Hepatocyte (in vitro differentiated cells): ENCODE measurements at regions not wholly inside any gene's neighbourhood (a gene's known extent, or its start where the extent isn't known, plus 50 kb on each side); places are given as distances from the start of the nearest gene placed in this dataset.

Experiments
- EZH2phosphoT487 ChIP-seq: fragments of 200-600 bp; sonication (generic); IDR thresholded peaks from one replicate; pipeline ENCODE4 v1.6.1; 2018; ENCODE audit warnings: antibody characterized with exemption, mild to moderate bottlenecking, low read depth, moderate library complexity; ENCODE audit not compliant: unreplicated experiment, severe bottlenecking
- TF ChIP-seq, protein P1 (sequence below): fragments of 200-600 bp; sonication (generic); IDR thresholded peaks from 2 replicates; pipeline ENCODE4 v1.5.1; 2016; ENCODE audit warnings: antibody characterized with exemption, mild to moderate bottlenecking; ENCODE audit not compliant: poor library complexity

DNA sequence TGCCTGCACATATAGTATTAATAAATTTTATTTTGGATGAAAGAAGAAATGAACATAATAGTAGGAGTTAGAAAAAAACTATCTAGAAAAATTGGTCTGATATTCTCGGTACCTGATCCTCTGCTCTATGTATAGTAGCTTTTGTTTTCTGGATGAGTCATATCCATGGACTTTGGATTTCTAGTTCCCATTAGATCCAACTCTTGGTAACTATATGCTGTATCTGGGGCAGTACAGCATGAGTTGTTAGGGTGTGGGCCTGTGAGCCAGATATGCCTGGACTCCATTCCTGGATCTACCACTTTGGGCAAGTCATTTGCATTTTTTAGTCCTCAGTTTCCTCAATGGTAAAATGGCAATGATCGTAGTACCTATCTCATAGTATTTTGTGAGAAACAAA, 372.2 kb upstream of the PKN2 start:
- TF ChIP-seq, protein P1, sequence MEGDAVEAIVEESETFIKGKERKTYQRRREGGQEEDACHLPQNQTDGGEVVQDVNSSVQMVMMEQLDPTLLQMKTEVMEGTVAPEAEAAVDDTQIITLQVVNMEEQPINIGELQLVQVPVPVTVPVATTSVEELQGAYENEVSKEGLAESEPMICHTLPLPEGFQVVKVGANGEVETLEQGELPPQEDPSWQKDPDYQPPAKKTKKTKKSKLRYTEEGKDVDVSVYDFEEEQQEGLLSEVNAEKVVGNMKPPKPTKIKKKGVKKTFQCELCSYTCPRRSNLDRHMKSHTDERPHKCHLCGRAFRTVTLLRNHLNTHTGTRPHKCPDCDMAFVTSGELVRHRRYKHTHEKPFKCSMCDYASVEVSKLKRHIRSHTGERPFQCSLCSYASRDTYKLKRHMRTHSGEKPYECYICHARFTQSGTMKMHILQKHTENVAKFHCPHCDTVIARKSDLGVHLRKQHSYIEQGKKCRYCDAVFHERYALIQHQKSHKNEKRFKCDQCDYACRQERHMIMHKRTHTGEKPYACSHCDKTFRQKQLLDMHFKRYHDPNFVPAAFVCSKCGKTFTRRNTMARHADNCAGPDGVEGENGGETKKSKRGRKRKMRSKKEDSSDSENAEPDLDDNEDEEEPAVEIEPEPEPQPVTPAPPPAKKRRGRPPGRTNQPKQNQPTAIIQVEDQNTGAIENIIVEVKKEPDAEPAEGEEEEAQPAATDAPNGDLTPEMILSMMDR = no peak
- no peak for TF ChIP-seq EZH2phosphoT487
